GM21528 (cell line): ENCODE measurements at regions not wholly inside any gene's neighbourhood (a gene's known extent, or its start where the extent isn't known, plus 50 kb on each side); places are given as distances from the start of the nearest gene placed in this dataset.
"Not testable (repeated sequence)": the region's sequence is repeated elsewhere in the genome, so short reads cannot be mapped to it uniquely, and the experiment has no call there.

Experiments
- ATAC-seq: cut with Tn5 transposase; IDR thresholded peaks from one replicate; pipeline ENCODE4 v1.9.1; 2021; ENCODE audit warnings: mild to moderate bottlenecking, moderate library complexity; ENCODE audit not compliant: unreplicated experiment, low FRiP score

DNA sequence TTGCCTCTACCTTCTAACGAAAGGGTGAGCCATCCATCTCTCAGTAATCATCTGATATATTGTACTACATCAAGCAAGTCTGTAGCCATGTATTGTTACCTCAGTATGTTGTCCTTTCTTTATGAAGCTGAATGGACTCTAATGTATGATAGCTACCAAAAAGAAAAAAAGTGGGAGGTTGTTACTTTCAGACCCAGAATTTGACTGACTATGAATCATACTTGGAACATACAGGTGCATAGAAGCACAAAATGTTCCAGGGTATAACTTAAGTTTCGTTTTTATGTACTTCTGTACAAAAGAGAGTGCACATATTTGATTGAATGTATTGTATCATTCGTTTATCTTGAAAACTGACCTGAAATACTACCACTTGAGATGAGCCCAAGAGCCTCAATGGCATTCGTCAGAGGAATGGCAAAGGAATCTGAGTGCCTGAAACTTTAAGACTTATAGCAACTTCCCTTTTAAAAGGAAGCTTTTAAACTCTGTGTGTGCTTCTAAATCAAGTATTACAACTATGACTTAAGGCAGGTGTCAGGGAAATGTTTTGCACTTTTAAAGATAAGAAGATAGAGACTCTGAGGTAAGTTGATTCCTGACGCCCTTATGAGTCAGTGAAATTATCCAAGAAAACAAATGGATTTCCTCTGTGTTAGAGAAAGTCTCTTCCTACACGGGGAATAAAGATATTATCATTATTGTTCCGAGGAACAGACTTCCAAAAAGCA is 951.5 kb downstream of the GALC start:
- ATAC-seq: no peak

- ATAC-seq: no peak
Observed at GRCh38 chr14:87034680-87035079, 958.3 kb downstream of the GALC start.

GRCh38 chr14:87030197-87030596 is 962.8 kb downstream of the GALC start:
- no peak for ATAC-seq

- not testable (repeated sequence) for ATAC-seq
Observed at GRCh38 chr14:87020106-87020505, 972.9 kb downstream of the GALC start.

GRCh38 chr14:87018294-87018693 is 974.7 kb downstream of the GALC start:
- ATAC-seq: no peak

- no peak for ATAC-seq
Observed at GRCh38 chr14:87017335-87017734, 975.6 kb downstream of the GALC start.

DNA sequence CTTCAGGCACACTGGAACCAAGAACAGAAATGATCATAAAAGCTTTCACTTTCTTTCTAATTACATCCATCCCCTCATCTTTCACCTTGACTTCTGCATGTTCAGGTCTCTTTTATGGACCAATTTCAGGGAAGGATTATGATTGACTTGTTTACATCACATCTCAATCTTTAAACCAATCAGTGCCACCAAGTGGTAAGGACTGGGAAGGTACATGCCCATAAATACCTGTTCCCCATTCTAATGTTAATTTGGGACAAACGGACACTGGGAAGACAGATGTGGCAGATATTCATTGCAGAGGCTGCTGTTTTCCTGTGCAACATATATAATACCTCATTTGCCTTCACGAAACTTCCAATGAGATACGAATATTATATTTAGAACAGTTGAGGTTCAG is 978.1 kb downstream of the GALC start:
- no peak for ATAC-seq

GRCh38 chr14:87013583-87013982 is 979.4 kb downstream of the GALC start:
- ATAC-seq: no peak

GRCh38 chr14:87008965-87009364 is 984.0 kb downstream of the GALC start:
- ATAC-seq: no peak

DNA sequence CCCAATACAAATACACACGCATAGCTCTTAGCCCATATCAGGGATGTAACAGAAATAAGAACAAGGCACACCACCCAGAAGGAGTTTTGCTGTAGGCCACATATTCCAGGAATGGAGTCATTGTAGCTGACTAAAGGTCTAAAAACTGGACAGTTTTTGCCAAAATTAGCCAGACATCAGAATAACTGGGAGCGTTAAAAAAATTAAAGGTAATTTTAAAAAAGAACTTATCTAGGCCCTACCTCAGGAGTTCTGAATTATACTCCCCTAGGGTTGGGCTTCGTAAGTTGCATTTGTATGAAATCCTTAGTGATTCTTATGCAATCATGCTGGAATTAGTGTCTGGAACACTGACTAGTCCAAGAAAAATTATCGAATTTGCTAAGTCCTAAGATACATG is 987.7 kb downstream of the GALC start:
- ATAC-seq: no peak

GRCh38 chr14:87002776-87003175 is 990.2 kb downstream of the GALC start:
- ATAC-seq: no peak

DNA sequence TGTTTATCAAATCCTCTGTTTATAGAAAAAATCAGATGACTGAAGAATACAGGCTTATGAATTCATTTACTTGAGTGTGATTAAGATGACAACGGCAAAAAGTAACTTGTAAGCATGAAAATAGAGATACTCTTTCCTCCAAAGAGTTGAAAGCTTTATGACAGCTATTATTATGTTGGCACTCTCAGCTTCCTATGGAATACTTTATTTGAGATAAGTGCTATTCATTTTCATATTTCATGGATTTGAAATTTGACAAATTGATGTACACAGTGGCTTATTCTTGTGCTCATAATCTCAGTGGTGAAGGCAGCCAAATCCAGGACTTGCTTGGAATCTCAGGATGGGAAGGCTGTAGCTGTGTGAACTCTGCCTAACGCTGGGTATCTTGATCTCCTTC is 991.6 kb downstream of the GALC start:
- no peak for ATAC-seq

DNA sequence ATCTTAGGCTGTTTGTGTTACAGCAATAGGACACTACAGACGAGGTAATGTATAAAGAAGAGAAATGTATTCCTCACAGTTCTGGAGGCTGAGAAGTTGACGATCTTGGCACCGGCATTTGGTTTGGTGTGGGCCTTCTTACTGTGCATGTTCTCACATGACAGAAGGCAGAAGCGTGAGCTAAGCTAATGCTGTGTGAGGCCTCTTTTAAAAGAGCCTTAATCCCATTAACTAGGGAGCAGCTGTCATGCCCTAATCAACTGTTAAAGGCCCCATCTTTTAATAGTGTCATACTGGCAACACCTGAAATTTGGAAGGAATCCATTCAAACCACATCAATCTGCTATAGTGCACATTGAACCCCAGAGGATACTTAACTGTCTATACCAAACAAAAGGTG is 992.9 kb downstream of the GALC start:
- ATAC-seq: no peak

- no peak for ATAC-seq
Observed at GRCh38 chr14:86999036-86999435, 993.9 kb downstream of the GALC start.

DNA sequence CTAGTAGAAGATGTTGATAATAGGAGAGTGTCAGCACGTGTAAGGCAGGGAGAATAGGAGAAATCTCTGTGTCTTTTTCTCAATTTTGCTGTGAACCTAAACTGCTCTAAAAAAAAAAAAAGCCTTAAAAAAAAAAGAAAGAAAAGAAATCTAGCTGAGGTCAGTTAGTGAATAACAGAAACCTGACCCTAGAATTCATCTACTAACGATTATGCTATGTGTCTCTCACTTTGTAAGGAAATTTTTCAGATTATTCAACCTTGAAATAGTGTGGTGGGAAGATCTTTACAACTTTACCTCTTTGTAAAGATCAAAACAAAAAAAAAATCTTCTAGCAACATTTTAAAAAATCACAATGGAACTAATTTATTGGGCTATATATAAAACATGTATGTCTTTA is 995.7 kb downstream of the GALC start:
- ATAC-seq: no peak

DNA sequence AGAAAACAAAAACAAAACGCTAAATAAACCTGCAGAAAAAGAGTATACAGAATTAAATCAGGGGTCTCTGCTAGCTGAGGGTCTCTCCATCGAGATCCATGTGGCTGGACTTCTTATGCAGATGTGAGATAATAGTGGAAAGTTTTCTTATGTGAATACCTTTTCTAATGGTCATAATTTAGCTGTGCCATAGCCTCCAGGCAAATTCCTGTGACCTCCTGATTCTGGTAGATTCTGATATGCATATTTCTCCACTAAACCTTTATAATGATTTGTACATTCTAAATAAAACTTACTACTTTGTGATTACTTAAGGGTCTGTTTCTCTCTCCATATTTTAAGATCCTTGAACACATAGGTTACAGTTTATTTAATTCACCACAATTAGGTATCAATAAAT is 1002.6 kb downstream of the GALC start:
- ATAC-seq: no peak

- ATAC-seq: no peak
Observed at GRCh38 chr14:86989285-86989684, 1003.7 kb downstream of the GALC start.

DNA sequence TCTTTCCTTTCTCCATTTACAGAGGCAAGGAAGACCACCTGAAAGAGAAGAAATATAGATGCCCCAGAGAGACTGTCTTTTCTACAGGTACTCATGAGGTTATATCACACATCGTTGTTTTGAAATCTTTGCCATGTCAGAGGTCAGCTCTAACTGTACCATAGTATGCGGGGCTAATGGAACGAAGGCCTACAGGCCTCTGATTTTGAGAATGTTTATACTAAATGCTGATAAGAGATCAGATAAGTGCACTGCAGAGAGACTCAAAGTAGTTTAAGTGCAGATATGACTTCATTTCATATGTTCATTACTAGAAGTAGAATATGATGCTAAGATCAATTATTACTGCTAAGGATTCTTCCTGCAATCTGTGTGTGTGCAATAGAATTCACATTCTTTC is 1005.0 kb downstream of the GALC start:
- ATAC-seq: no peak

DNA sequence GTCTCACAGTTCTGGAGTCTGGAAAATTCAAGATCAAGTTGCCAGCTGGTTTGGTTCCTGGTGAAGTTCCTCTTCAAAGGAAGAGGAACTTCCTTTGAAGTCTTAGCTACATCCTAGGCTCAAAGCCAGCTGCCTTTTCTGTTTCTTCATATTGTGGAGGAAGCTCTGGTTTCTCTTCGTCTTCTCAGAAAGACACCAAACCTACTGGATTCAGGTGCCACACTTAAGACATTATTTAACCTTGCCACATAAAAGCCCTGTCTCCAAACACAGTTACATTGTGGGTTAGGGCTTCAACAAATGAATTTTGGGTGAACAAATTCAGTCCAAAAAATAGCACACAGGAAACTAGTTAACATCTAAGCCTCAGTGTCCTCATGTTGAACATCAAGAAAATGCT is 1019.8 kb downstream of the GALC start:
- no peak for ATAC-seq

DNA sequence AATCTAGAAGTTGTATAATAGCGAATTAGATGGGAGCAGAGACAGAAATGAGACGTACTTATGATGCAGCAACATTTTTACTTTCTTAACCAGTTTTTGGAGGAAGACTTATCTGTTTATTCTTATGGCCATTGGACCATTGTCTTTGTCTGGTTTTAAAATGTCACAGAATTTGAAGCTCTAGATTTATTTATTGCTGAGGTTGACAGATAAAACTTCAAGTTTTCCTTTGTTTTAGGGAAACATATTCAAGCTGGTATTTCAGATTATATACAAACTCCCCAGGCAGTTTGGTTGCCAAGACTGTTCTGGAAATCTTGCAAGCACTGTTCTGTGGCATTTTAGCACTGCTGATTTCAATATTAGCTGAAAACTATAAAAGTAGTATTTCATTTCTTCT is 1021.7 kb downstream of the GALC start:
- ATAC-seq: no peak

- ATAC-seq: no peak
Observed at GRCh38 chr14:86961106-86961716, 1031.8 kb downstream of the GALC start.

GRCh38 chr14:86955771-86956354 is 1037.1 kb downstream of the GALC start:
- no peak for ATAC-seq
